Brain microvascular endothelial cell (primary cell): ENCODE measurements at regions not wholly inside any gene's neighbourhood (a gene's known extent, or its start where the extent isn't known, plus 50 kb on each side); places are given as distances from the start of the nearest gene placed in this dataset.

Experiments
- DNase-seq: peaks from one replicate; pipeline ENCODE4 v3.0.0-alpha.2; 2020
- H3K27ac ChIP-seq: fragments of 250-450 bp; sonication (Bioruptor Pico); 2 replicates; pipeline ENCODE4 v1.5.1; 2020; ENCODE audit warnings: mild to moderate bottlenecking, moderate library complexity
- H3K27me3 ChIP-seq: fragments of 250-450 bp; sonication (Bioruptor Pico); replicated peaks from 2 replicates; pipeline ENCODE4 v1.5.1; 2020; ENCODE audit warnings: mild to moderate bottlenecking
- H3K36me3 ChIP-seq: fragments of 250-450 bp; sonication (Bioruptor Pico); replicated peaks from 2 replicates; pipeline ENCODE4 v1.5.1; 2020; ENCODE audit warnings: mild to moderate bottlenecking
- H3K4me3 ChIP-seq: 2 replicates; pipeline ENCODE4 v1.5.1; 2011; ENCODE audit warnings: low read depth, mild to moderate bottlenecking, control low read depth, low read length, moderate library complexity
- CTCF ChIP-seq: IDR thresholded peaks from 2 replicates; pipeline ENCODE4 v1.5.1; 2011; ENCODE audit warnings: low read depth, mild to moderate bottlenecking, moderate library complexity, low read length, control low read depth, inconsistent platforms; ENCODE audit errors: missing control alignments
- in situ Hi-C: cut with HindIII; loops from 2 replicates; pipeline ENCODE4 v1.10.0; 2017; ENCODE audit warnings: low sequenced_read_pairs, low pct_ligation_motif_present

GRCh38 chr2:19226871-19227270 lies 131.6 kb downstream of the OSR1 start:
- no peak for TF ChIP-seq CTCF
- Histone ChIP-seq H3K36me3 (no peaks in the 10 kb centered on the region), H3K27ac (no peak overlapping the region), H3K4me3 (no peak overlapping the region), H3K27me3 (no peaks in the 10 kb centered on the region)
- in situ Hi-C loops: no loop called here
- no peak for DNase-seq

GRCh38 chr2:19226386-19226785 lies 132.0 kb downstream of the OSR1 start:
- TF ChIP-seq CTCF: no peak
- no peak overlapping the region for H3K4me3 ChIP-seq
- in situ Hi-C loops: no loop called here

GRCh38 chr2:19225931-19226330 lies 132.5 kb downstream of the OSR1 start:
- H3K4me3 ChIP-seq: no peak overlapping the region
- no peaks in the 10 kb centered on the region for H3K27me3 ChIP-seq
- no peak overlapping the region for H3K27ac ChIP-seq
- H3K36me3 ChIP-seq: no peaks in the 10 kb centered on the region
- no peak for DNase-seq
- no peak for TF ChIP-seq CTCF
- in situ Hi-C loops: no loop called here

More at GRCh38 chr2:19226386-19226785, 132.0 kb downstream of the OSR1 start:
- Histone ChIP-seq H3K27me3 (no peaks in the 10 kb centered on the region), H3K27ac (no peak overlapping the region), H3K36me3 (no peaks in the 10 kb centered on the region)
- no peak for DNase-seq

- TF ChIP-seq CTCF: no peak
- in situ Hi-C loops: no loop called here
Observed at GRCh38 chr2:19225126-19225525, 133.3 kb downstream of the OSR1 start.

GRCh38 chr2:19224486-19224885 lies 133.9 kb downstream of the OSR1 start:
- no peak for DNase-seq
- H3K27ac ChIP-seq: no peak overlapping the region
- H3K36me3 ChIP-seq: no peaks in the 10 kb centered on the region
- no peak overlapping the region for H3K4me3 ChIP-seq
- in situ Hi-C loops: no loop called here
- no peak for TF ChIP-seq CTCF
- H3K27me3 ChIP-seq: no peaks in the 10 kb centered on the region

More at GRCh38 chr2:19225126-19225525, 133.3 kb downstream of the OSR1 start:
- Histone ChIP-seq H3K27me3 (no peaks in the 10 kb centered on the region), H3K27ac (no peak overlapping the region), H3K4me3 (no peak overlapping the region), H3K36me3 (no peaks in the 10 kb centered on the region)
- no peak for DNase-seq

GRCh38 chr2:19224011-19224410 lies 134.4 kb downstream of the OSR1 start:
- Histone ChIP-seq H3K36me3 (no peaks in the 10 kb centered on the region), H3K27me3 (no peaks in the 10 kb centered on the region), H3K27ac (no peak overlapping the region), H3K4me3 (no peak overlapping the region)
- in situ Hi-C loops: no loop called here
- no peak for TF ChIP-seq CTCF
- no peak for DNase-seq
